Activated T-cell treated with anti-CD3 and anti-CD28 coated beads for 1 hour (primary cell): ENCODE measurements at regions not wholly inside any gene's neighbourhood (a gene's known extent, or its start where the extent isn't known, plus 50 kb on each side); places are given as distances from the start of the nearest gene placed in this dataset.

Experiments
- DNase-seq: peaks from one replicate; pipeline ENCODE4 v3.0.0-alpha.2; 2020; ENCODE audit warnings: low read depth

- DNase-seq, result no peak
Observed at GRCh38 chr14:98835051-98835824, 436.8 kb downstream of the BCL11B start.

GRCh38 chr14:98835825-98836100 lies 436.2 kb downstream of the BCL11B start:
- DNase-seq, result no peak

DNA sequence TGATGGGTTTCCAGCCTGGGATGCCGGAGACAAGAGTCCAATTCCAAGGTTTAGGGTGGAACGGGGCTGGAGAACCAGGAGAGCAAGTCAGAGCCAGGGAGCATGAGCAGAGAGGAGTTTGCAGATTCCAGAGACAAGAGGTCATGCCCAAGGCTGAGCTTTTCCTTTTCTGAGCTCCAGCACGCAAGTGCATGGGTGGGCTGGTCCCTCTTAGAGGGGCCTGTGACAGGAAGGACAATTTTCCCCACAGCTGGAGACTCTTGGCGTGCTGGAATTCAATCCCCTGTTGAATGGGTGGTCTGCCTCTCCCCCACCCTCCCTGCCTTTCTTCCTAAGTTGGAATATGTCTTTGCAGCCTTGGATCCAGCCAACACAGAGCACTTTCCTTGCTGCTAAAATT lies 431.9 kb downstream of the BCL11B start:
- no peak for DNase-seq

DNA sequence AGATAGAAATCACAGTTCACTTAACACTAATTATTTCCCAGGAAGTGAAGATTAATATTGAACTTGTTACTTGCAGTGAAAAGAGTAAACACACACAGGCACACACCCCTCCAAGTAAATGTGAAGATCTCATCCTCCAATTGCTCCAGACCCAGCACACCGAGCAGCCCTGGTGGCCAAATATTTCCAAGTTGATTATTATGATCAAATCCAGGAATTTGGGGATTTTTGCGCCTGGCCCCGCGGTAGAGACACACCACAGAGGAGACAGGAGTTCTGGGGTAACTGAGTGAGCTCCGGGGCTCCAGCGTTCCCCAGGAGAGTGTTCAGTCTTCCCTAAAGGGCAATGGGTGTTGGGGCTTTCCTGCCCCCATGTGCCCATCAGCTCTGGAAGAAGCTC lies 431.5 kb downstream of the BCL11B start:
- no peak for DNase-seq

- no peak for DNase-seq
Observed at GRCh38 chr14:98844456-98844855, 427.5 kb downstream of the BCL11B start.

GRCh38 chr14:98847521-98848468 lies 424.2 kb downstream of the BCL11B start:
- DNase-seq, result no peak

- DNase-seq, result no peak
Observed at GRCh38 chr14:98853063-98853729, 418.8 kb downstream of the BCL11B start.

DNA sequence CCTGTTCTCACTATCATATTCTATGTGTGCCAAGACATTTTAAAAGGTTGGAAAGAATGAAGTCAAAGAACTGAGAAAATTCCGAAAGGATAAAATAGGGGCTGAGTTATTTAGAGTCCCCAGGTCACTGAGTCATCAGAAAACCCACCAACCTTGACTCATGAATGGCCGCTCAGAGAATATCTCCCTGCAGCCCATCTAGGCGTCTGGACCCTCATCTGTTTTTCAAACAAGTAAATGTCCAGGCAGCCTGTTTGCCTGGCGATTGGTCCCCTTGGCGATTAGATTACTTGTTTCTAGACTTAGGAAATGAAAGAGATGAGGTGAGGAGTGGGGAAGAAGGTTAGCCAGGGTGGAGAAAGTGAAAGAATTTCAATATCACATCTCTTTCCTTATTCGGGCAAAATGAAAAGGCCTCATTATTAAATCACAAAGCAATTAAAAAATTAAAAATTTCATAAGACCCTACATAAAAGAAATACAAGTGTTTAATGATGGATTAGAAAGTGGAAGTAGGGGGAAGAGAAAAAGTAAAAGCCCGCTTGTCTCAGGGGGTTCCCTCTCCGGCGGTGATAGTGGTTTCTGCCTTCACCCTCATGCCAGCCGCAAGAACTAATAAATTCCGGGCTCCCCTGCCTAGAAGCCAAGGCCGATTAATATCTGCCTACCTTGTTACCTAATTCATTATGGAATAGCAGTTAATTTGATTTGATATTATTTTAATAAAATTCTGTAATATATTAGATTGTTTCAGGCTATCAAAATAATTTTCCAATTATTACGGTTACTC lies 415.9 kb downstream of the BCL11B start:
- DNase-seq, result no peak

DNA sequence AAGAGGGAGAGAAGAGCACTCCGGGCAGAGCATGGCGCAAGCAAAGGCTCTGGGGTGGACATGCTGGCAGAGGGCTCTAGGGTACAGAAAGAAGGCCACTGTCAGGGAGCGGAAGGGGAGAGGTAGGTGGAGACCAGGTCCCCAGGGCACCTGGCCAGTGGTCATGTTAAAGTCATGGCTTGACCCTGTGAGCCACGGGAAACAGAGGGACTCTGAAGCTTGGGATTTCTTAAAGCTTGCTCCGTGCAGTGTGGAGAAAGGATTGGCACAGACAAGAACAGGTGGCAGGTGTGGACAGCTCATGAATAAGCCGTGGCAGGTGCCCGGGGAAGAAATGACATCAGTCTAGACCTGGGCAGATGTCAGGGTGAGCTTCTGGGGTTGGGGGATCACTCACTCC lies 413.8 kb downstream of the BCL11B start:
- no peak for DNase-seq

DNA sequence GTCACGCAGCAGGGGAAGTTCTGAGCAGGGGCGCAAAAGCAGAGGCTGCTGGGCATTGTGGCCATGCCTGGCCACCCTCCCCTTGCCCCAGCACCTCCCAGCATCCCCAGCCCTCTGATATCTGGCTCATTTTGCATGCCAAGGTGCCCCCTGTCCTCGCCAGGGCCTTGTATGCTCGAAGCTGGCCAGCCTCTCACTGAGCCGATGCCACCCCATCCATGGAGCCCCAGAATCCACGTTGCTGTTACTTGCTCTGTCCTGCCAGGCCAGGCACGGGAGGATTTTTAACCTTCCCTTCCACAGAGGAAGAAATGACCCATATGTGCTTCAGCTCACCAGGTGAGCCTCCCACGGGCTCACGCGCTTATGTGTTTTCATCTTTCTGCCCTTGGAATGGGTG lies 413.4 kb downstream of the BCL11B start:
- no peak for DNase-seq

GRCh38 chr14:98859301-98859700 lies 412.7 kb downstream of the BCL11B start:
- no peak for DNase-seq

GRCh38 chr14:98864211-98864610 lies 407.8 kb downstream of the BCL11B start:
- DNase-seq, result no peak

- no peak for DNase-seq
Observed at GRCh38 chr14:98867146-98867545, 404.9 kb downstream of the BCL11B start.

DNA sequence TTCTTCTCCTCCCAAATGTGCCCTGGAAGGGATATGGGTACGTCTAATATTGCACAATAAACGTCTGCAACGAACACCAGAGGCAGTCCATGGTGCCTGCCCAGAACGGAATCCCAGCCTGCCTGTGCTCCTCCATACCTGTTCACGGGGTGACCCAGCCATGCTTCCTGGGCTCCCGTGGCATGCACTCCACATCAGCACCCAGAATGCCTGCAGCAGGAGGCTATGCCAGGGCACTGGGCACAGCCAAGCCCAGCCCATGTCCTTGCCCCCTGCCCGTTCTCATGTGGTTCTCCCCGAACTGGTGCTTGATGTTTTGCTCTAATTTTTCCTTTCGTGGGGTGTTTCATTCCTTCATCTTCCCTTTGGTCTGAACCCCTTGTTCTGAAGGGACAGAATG lies 404.3 kb downstream of the BCL11B start:
- DNase-seq, result no peak

GRCh38 chr14:98868866-98869265 lies 403.1 kb downstream of the BCL11B start:
- DNase-seq, result no peak

GRCh38 chr14:98871796-98872195 lies 400.2 kb downstream of the BCL11B start:
- no peak for DNase-seq

GRCh38 chr14:98877065-98877464 lies 394.9 kb downstream of the BCL11B start:
- no peak for DNase-seq

- no peak for DNase-seq
Observed at GRCh38 chr14:98878282-98878681, 393.7 kb downstream of the BCL11B start.

GRCh38 chr14:98886982-98887381 lies 385.0 kb downstream of the BCL11B start:
- no peak for DNase-seq

GRCh38 chr14:98888281-98888680 lies 383.7 kb downstream of the BCL11B start:
- no peak for DNase-seq

- no peak for DNase-seq
Observed at GRCh38 chr14:98888927-98889835, 382.8 kb downstream of the BCL11B start.
